ENCODE measurements at regions not wholly inside any gene's neighbourhood (a gene's known extent, or its start where the extent isn't known, plus 50 kb on each side); places are given as distances from the start of the nearest gene placed in this dataset.

DNA sequence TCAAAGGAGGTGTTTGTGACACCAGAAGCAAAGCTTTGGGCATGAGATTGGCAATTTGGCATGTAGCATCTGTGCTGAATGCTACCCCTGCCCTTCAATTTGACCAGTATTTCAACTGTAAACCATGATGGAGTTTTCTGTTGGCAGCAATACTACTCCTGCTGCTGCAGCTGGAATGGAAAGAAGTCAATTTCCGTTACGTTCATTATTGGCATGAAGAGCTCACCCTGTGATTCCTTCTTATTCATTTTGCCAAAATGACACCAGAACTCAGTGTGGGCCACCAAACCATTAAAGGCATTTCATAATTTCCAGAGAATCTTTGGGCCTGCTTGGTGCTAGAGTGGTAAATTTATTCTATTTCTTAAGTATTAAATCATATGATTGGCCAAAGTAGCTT lies 433.1 kb upstream of the DMAC1 start (continued):
- TF ChIP-seq, protein P1, sequence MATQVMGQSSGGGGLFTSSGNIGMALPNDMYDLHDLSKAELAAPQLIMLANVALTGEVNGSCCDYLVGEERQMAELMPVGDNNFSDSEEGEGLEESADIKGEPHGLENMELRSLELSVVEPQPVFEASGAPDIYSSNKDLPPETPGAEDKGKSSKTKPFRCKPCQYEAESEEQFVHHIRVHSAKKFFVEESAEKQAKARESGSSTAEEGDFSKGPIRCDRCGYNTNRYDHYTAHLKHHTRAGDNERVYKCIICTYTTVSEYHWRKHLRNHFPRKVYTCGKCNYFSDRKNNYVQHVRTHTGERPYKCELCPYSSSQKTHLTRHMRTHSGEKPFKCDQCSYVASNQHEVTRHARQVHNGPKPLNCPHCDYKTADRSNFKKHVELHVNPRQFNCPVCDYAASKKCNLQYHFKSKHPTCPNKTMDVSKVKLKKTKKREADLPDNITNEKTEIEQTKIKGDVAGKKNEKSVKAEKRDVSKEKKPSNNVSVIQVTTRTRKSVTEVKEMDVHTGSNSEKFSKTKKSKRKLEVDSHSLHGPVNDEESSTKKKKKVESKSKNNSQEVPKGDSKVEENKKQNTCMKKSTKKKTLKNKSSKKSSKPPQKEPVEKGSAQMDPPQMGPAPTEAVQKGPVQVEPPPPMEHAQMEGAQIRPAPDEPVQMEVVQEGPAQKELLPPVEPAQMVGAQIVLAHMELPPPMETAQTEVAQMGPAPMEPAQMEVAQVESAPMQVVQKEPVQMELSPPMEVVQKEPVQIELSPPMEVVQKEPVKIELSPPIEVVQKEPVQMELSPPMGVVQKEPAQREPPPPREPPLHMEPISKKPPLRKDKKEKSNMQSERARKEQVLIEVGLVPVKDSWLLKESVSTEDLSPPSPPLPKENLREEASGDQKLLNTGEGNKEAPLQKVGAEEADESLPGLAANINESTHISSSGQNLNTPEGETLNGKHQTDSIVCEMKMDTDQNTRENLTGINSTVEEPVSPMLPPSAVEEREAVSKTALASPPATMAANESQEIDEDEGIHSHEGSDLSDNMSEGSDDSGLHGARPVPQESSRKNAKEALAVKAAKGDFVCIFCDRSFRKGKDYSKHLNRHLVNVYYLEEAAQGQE (IDR thresholded peaks at IDR 0.05; ENCODE audit: borderline replicate concordance), result no peak
- TF ChIP-seq POLR2AphosphoS5 (IDR thresholded peaks at IDR 0.05), result no peak
- no peak for TF ChIP-seq MXI1 (conservative IDR thresholded peaks at IDR 0.05; ENCODE audit: poor library complexity, severe bottlenecking)

DNA sequence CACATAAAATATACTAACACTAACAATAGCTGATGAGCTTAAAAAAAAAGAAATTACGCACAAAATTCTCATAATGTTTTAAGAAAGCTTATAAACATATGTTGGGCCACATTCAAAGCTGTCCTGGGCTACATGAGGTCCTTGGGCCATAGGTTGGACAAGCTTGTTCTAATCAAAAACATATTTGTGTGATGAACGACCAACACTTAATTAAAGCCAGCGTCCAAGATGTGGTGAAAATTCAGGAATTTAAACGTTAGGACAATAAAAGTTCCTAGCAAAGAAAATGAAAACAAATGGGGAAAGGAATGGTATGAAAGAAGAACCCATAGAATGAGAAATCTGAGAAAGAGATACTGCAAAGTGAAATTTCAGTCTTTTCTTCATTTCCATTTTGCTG lies 429.6 kb upstream of the DMAC1 start:
- H2AFZ ChIP-seq (ENCODE audit: low read depth, low read length), result no peak overlapping the region
- H3K4me3 ChIP-seq (ENCODE audit: low read length), result no peak overlapping the region
- no peaks in the 10 kb centered on the region for H3F3A ChIP-seq (ENCODE audit: insufficient read depth, low read length, poor library complexity, severe bottlenecking)
- H3K27ac ChIP-seq (ENCODE audit: low read length), result no peak overlapping the region
- H3K27me3 ChIP-seq (ENCODE audit: insufficient read depth, low read depth, low read length), result no peaks in the 10 kb centered on the region
- no peaks in the 10 kb centered on the region for H4K20me1 ChIP-seq (ENCODE audit: insufficient read depth)
- H3K9ac ChIP-seq (ENCODE audit: low read length), result no peak overlapping the region
- no peaks in the 10 kb centered on the region for H3K79me2 ChIP-seq (replicated peaks; ENCODE audit: insufficient read depth, low read length)
- H3K4me2 ChIP-seq (ENCODE audit: low read length), result no peak overlapping the region
- no peaks in the 10 kb centered on the region for H3K36me3 ChIP-seq (ENCODE audit: insufficient read depth, low read length)
- no peaks in the 10 kb centered on the region for H3K9me2 ChIP-seq (ENCODE audit: insufficient read depth, low read length)
- H3K9me3 ChIP-seq (ENCODE audit: low read length), result no peaks in the 10 kb centered on the region
- TF ChIP-seq MXI1 (conservative IDR thresholded peaks at IDR 0.05; ENCODE audit: poor library complexity, severe bottlenecking) (no peak), EP300 (conservative IDR thresholded peaks at IDR 0.05; ENCODE audit: poor library complexity, severe bottlenecking) (no peak)

GRCh38 chr9:8224381-8224801 lies 424.8 kb upstream of the DMAC1 start:
- no peaks in the 10 kb centered on the region for H3K36me3 ChIP-seq (ENCODE audit: insufficient read depth, low read length)
- H2AFZ ChIP-seq (ENCODE audit: low read depth, low read length), result no peak overlapping the region
- no peaks in the 10 kb centered on the region for H3K9me3 ChIP-seq (ENCODE audit: low read length)
- TF ChIP-seq EP300 (conservative IDR thresholded peaks at IDR 0.05; ENCODE audit: poor library complexity, severe bottlenecking) (no peak), MXI1 (conservative IDR thresholded peaks at IDR 0.05; ENCODE audit: poor library complexity, severe bottlenecking) (no peak), RAD21 (conservative IDR thresholded peaks at IDR 0.05) (no peak), POLR2AphosphoS5 (IDR thresholded peaks at IDR 0.05) (no peak), CTCF (IDR thresholded peaks at IDR 0.05; ENCODE audit: poor library complexity, severe bottlenecking) (no peak), TAF1 (IDR thresholded peaks at IDR 0.05; ENCODE audit: low read depth) (no peak), SMC3 (conservative IDR thresholded peaks at IDR 0.05; ENCODE audit: poor library complexity) (no peak)
- TF ChIP-seq, protein P1 (IDR thresholded peaks at IDR 0.05; ENCODE audit: borderline replicate concordance), result no peak
- H3K4me3 ChIP-seq (ENCODE audit: low read length), result no peak overlapping the region
- H3K4me2 ChIP-seq (ENCODE audit: low read length), result no peak overlapping the region
- no peaks in the 10 kb centered on the region for H4K20me1 ChIP-seq (ENCODE audit: insufficient read depth)
- no peak overlapping the region for H3K9ac ChIP-seq (ENCODE audit: low read length)
- H3F3A ChIP-seq (ENCODE audit: insufficient read depth, low read length, poor library complexity, severe bottlenecking), result no peaks in the 10 kb centered on the region
- no peak overlapping the region for H3K27ac ChIP-seq (ENCODE audit: low read length)
- H3K79me2 ChIP-seq (replicated peaks; ENCODE audit: insufficient read depth, low read length), result no peaks in the 10 kb centered on the region
- H3K9me2 ChIP-seq (ENCODE audit: insufficient read depth, low read length), result no peaks in the 10 kb centered on the region
- H3K27me3 ChIP-seq (ENCODE audit: insufficient read depth, low read depth, low read length), result no peaks in the 10 kb centered on the region
